CD4-positive, alpha-beta memory T cell (primary cell): ENCODE measurements at regions not wholly inside any gene's neighbourhood (a gene's known extent, or its start where the extent isn't known, plus 50 kb on each side); places are given as distances from the start of the nearest gene placed in this dataset.

ENCODE experiments used
- CTCF ChIA-PET: fragments of 350-600 bp; sonication (Branson Sonifier 250); formaldehyde crosslinking; loops from one replicate; lab custom pipeline; 2021; ENCODE audit warnings: inconsistent platforms; ENCODE audit not compliant: partially characterized antibody; lab: Charles Lee
- POLR2A ChIA-PET: fragments of 350-600 bp; sonication (Branson Sonifier 250); formaldehyde crosslinking; loops from one replicate; lab custom pipeline; 2021; ENCODE audit not compliant: partially characterized antibody; lab: Charles Lee
- DNase-seq, 5 donors: peaks; one replicate each; pipeline versions ENCODE4 v3.0.0 to v3.0.0-alpha.2; 2020 to 2022; ENCODE audit warnings: mixed read lengths in 1 of 5
- H3K27ac ChIP-seq: one replicate; pipeline ENCODE4 v1.7.0; 2013; ENCODE audit warnings: low read depth, low read length
- H3K27me3 ChIP-seq: 2 replicates; pipeline ENCODE4 v1.7.0; 2013; ENCODE audit warnings: mild to moderate bottlenecking, low read length, moderate library complexity; ENCODE audit not compliant: insufficient read depth
- H3K36me3 ChIP-seq: 2 replicates; pipeline ENCODE4 v1.7.0; 2013; ENCODE audit warnings: mild to moderate bottlenecking, low read length, moderate library complexity; ENCODE audit not compliant: insufficient read depth
- H3K4me1 ChIP-seq: 2 replicates; pipeline ENCODE4 v1.7.0; 2013; ENCODE audit warnings: mild to moderate bottlenecking, low read length, moderate library complexity; ENCODE audit not compliant: insufficient read depth
- H3K4me3 ChIP-seq, 2 donors: one replicate each; pipeline ENCODE4 v1.7.0; 2013; ENCODE audit warnings: low read length in 2 of 2, mild to moderate bottlenecking in 1 of 2
- H3K9me3 ChIP-seq, 2 donors: one replicate each; pipeline ENCODE4 v1.7.0; 2013; ENCODE audit warnings: low read length in 2 of 2, control low read depth in 1 of 2; ENCODE audit not compliant: control insufficient read depth in 1 of 2
- H3K27ac Mint-ChIP-seq, 7 donors: one replicate each; pipeline ENCODE4 v1.8.0; 2020 to 2021; ENCODE audit warnings: mixed read lengths in 7 of 7, mild to moderate bottlenecking in 6 of 7, inconsistent platforms in 3 of 7, moderate library complexity in 3 of 7
- H3K27me3 Mint-ChIP-seq, 2 donors: one replicate each; pipeline ENCODE4 v1.8.0; 2020 to 2021; ENCODE audit warnings: mixed read lengths in 2 of 2
- H3K36me3 Mint-ChIP-seq, 2 donors: one replicate each; pipeline ENCODE4 v1.8.0; 2020 to 2021; ENCODE audit warnings: mixed read lengths in 2 of 2, inconsistent platforms in 1 of 2, mild to moderate bottlenecking in 1 of 2
- H3K4me1 Mint-ChIP-seq, 4 donors: one replicate each; pipeline ENCODE4 v1.8.0; 2020 to 2021; ENCODE audit warnings: mixed read lengths in 4 of 4, mild to moderate bottlenecking in 1 of 4
- H3K4me3 Mint-ChIP-seq, 8 donors: one replicate each; pipeline ENCODE4 v1.8.0; 2020 to 2021; ENCODE audit warnings: mixed read lengths in 8 of 8, mild to moderate bottlenecking in 7 of 8, moderate library complexity in 6 of 8, inconsistent platforms in 3 of 8
- H3K9me3 Mint-ChIP-seq, 8 donors: one replicate each; pipeline ENCODE4 v1.8.0; 2020 to 2021; ENCODE audit warnings: mixed read lengths in 8 of 8, mild to moderate bottlenecking in 5 of 8, inconsistent platforms in 3 of 8, moderate library complexity in 1 of 8
- intact Hi-C: fragments of 100-400 bp; cut with micrococcal nuclease; formaldehyde crosslinking; loops from one replicate; pipeline ENCODE4 v1.15.1; 2023

DNA sequence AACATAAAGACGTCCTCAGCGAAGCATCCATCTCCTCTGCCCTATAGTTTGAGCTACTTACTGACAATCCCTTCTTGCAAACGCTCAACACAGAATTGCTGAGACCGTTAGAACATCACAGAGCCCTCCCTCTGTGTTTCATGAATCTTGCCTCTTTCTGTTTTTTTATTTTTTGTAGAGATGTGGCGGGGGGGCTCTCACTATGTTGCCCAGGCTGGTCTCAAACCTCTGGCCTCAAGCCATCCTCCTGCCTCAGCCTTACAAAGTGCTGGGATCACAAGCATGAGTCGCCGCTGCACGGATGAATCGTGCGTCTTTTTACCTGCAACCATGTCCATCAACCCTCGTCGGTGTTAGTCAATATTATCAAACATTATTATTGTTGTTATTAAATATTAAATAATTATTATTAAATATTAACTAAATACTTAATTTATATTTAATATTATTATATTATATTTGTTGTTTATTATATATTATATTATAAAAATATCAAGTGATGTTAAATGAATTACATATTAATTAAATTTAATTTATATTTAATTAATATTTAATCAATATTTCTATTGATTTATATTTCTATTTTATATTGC is 200.7 kb downstream of the CRLF2 start:
- no peak overlapping the region for H3K4me3 Mint-ChIP-seq
- no peak overlapping the region for H3K27ac Mint-ChIP-seq
- intact Hi-C loops, result no loop called here

DNA sequence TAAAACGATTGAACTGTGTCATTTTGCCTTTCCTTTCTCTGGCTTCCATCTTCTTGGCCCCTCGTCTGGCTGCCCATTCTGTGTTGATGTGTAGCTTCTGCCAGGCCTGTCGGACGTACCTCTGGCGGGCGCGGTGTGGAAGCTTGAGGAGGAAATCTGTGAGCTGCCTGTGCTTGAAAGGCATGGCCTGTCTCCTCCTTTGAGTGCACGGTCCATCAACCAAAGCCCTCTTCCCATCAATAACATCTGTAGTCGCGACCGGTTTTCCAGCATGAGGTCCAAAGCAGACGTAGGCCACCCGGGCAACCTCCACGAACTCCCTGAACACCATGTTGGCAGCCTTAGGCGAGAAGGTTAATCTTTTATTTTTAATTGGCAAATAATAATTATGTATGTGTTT is 202.7 kb downstream of the CRLF2 start:
- intact Hi-C loops, result no loop called here

More for the DNA sequence above, 200.7 kb downstream of the CRLF2 start:
- ChIA-PET POLR2A (no interaction called here), CTCF (no interaction called here)
- Histone ChIP-seq H3K27ac (no peak overlapping the region), H3K9me3 (no peaks in the 10 kb centered on the region), H3K4me1 (no peaks in the 10 kb centered on the region), H3K27me3 (no peaks in the 10 kb centered on the region), H3K36me3 (no peaks in the 10 kb centered on the region), H3K4me3 (no peak overlapping the region)
- Mint-ChIP-seq H3K27me3 (peaks cover 0 to 2% of the 10 kb centered on the region in 2 donors), H3K9me3 (peaks cover 0 to 3% (median 0%) of the 10 kb centered on the region in 8 donors), H3K36me3 (no peaks in the 10 kb centered on the region), H3K4me1 (no peaks in the 10 kb centered on the region)
- DNase-seq, result peak in 3 of 5 donors; percentile 17 to 23 (median 17)

DNA sequence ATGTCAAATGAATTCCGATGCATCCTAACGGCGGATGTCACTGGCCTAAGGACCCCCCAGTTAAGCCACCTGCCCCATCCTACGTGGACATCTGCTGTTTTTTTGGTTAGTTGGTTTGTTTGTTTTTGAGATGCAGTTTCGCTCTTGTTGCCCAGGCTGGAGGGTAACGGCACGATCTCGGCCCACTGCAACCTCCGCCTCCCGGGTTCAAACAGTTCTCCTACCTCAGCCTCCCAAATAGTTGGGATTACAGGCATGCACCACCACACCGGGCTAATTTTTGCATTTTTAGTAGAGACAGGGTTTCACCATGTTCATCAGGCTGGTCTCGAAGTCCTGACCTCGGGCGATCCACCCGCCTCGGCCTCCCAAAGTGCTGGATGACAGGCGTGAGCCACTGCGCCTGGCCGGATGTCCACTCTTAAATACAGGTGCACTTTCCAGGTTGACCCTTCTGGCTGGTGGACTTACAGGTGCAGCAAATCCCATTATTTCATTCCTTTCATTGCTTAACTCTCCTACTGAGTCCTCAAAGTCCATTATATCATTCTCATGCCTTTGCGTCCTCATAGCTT is 206.2 kb downstream of the CRLF2 start:
- Mint-ChIP-seq H3K27me3 (no peaks in the 10 kb centered on the region), H3K4me3 (no peak overlapping the region), H3K4me1 (no peaks in the 10 kb centered on the region), H3K36me3 (no peaks in the 10 kb centered on the region), H3K27ac (no peak overlapping the region), H3K9me3 (peaks cover 0 to 1% (median 0%) of the 10 kb centered on the region in 8 donors)
- Histone ChIP-seq H3K27me3 (no peaks in the 10 kb centered on the region), H3K9me3 (no peaks in the 10 kb centered on the region), H3K4me3 (no peak overlapping the region), H3K27ac (no peak overlapping the region), H3K4me1 (no peaks in the 10 kb centered on the region), H3K36me3 (no peaks in the 10 kb centered on the region)
- CTCF ChIA-PET, result no interaction called here
- intact Hi-C loops, result no loop called here
- POLR2A ChIA-PET, result no interaction called here
- DNase-seq, result no peak

More for the DNA sequence above, 202.7 kb downstream of the CRLF2 start:
- peaks cover 0 to 3% (median 0%) of the 10 kb centered on the region in 8 donors for H3K9me3 Mint-ChIP-seq
- H3K27ac Mint-ChIP-seq, result no peak overlapping the region
- no peaks in the 10 kb centered on the region for H3K4me1 ChIP-seq
- DNase-seq, result no peak
- POLR2A ChIA-PET, result no interaction called here
- H3K27me3 ChIP-seq, result no peaks in the 10 kb centered on the region
- H3K4me3 Mint-ChIP-seq, result no peak overlapping the region
- peaks cover 0 to 2% of the 10 kb centered on the region in 2 donors for H3K27me3 Mint-ChIP-seq
- H3K36me3 Mint-ChIP-seq, result no peaks in the 10 kb centered on the region
- H3K4me3 ChIP-seq, result no peak overlapping the region
- H3K4me1 Mint-ChIP-seq, result no peaks in the 10 kb centered on the region
- H3K9me3 ChIP-seq, result no peaks in the 10 kb centered on the region
- no peaks in the 10 kb centered on the region for H3K36me3 ChIP-seq
- CTCF ChIA-PET, result no interaction called here
- no peak overlapping the region for H3K27ac ChIP-seq

DNA sequence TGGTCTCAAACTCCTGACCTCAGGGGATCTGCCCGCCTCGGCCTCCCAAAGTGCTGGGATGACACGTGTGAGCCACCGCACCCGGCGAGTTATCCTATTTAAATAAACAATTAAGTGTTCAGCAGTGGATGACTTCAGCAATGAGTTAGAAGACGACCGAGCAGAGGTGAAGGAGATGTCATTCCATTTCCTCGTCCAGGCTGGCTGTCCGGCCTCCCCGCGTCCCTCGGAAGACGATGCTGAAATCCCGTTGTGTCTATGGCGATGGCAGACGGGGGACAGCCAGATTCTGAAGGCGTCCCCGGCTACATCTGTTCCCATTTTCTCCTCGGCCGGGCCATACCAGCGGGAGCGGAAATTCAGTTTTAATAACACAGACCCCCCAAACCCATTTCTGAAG is 209.8 kb downstream of the CRLF2 start:
- Histone ChIP-seq H3K27ac (no peak overlapping the region), H3K9me3 (no peaks in the 10 kb centered on the region), H3K36me3 (no peaks in the 10 kb centered on the region), H3K4me3 (no peak overlapping the region), H3K27me3 (no peaks in the 10 kb centered on the region), H3K4me1 (no peaks in the 10 kb centered on the region)
- CTCF ChIA-PET, result no interaction called here
- no peak for DNase-seq
- Mint-ChIP-seq H3K27me3 (no peaks in the 10 kb centered on the region), H3K9me3 (peaks cover 0 to 1% (median 0%) of the 10 kb centered on the region in 8 donors), H3K4me3 (no peak overlapping the region), H3K4me1 (no peaks in the 10 kb centered on the region), H3K27ac (no peak overlapping the region), H3K36me3 (no peaks in the 10 kb centered on the region)
- POLR2A ChIA-PET, result no interaction called here
- intact Hi-C loops, result no loop called here

DNA sequence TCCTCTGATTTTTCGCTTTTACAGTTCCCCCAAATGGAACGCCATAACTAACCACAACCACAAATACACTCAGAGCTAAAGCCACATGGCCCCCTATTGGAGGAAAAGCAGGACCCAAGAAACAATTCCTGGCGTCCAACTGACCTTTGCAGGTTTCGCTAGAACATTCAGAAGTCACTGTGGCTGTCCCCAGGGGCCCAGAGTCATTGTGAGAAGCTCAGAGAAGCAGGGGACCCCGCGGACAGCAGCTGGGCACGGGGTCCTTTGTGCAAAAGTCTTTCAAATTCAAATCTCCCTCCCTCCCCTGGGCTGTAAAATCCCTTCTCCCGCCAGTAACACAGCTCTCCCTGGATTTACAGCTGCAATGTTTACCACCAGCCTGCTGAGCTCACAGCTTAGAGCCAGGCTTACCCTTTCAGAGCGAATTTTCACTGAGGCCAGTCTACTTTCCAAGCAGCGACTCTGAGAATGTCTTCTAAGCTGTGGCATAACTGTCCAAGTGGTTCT is 214.8 kb downstream of the CRLF2 start:
- H3K36me3 Mint-ChIP-seq, result peaks cover 0 to 14% of the 10 kb centered on the region in 2 donors
- H3K9me3 Mint-ChIP-seq, result peaks cover 0 to 12% (median 8%) of the 10 kb centered on the region in 8 donors
- no peak overlapping the region for H3K27ac Mint-ChIP-seq
- H3K4me3 Mint-ChIP-seq, result no peak overlapping the region
- ChIA-PET CTCF (no interaction called here), POLR2A (no interaction called here)
- DNase-seq, result no peak
- H3K27me3 Mint-ChIP-seq, result no peaks in the 10 kb centered on the region
- no peaks in the 10 kb centered on the region for H3K27me3 ChIP-seq
- intact Hi-C loops, result no loop called here
- no peaks in the 10 kb centered on the region for H3K4me1 ChIP-seq
- no peak overlapping the region for H3K4me3 ChIP-seq
- H3K36me3 ChIP-seq, result no peaks in the 10 kb centered on the region
- H3K9me3 ChIP-seq, result no peaks in the 10 kb centered on the region
- no peaks in the 10 kb centered on the region for H3K4me1 Mint-ChIP-seq
- H3K27ac ChIP-seq, result no peak overlapping the region

DNA sequence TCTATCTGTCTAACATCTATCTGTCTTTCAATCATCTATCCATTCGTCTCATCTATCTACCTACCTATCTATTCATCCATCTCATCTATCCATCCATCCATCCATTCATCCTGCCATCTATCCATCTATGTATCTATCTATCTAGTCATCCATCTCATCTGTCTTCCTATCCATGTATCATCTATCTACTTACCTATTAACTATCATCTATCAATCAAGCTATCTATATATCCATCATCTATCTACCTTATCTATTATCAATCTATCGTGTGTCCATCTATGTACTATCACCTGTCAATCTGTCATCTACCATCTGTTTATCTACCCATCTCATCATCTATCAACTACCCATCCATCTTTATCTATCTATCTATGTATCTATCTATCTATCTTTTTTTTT is 217.7 kb downstream of the CRLF2 start:
- no peak overlapping the region for H3K4me3 Mint-ChIP-seq
- H3K27ac Mint-ChIP-seq, result no peak overlapping the region
- Histone ChIP-seq H3K36me3 (no peaks in the 10 kb centered on the region), H3K4me3 (no peak overlapping the region), H3K4me1 (no peaks in the 10 kb centered on the region), H3K27me3 (no peaks in the 10 kb centered on the region), H3K27ac (no peak overlapping the region), H3K9me3 (no peaks in the 10 kb centered on the region)
- peaks cover 0 to 33% (median 15%) of the 10 kb centered on the region in 8 donors for H3K9me3 Mint-ChIP-seq
- intact Hi-C loops, result no loop called here
- peaks cover 0 to 24% of the 10 kb centered on the region in 2 donors for H3K36me3 Mint-ChIP-seq
- no peak for DNase-seq
- H3K27me3 Mint-ChIP-seq, result no peaks in the 10 kb centered on the region
- peaks cover 7 to 19% (median 12%) of the 10 kb centered on the region in 4 donors for H3K4me1 Mint-ChIP-seq
- POLR2A ChIA-PET, result no interaction called here
- CTCF ChIA-PET, result no interaction called here

DNA sequence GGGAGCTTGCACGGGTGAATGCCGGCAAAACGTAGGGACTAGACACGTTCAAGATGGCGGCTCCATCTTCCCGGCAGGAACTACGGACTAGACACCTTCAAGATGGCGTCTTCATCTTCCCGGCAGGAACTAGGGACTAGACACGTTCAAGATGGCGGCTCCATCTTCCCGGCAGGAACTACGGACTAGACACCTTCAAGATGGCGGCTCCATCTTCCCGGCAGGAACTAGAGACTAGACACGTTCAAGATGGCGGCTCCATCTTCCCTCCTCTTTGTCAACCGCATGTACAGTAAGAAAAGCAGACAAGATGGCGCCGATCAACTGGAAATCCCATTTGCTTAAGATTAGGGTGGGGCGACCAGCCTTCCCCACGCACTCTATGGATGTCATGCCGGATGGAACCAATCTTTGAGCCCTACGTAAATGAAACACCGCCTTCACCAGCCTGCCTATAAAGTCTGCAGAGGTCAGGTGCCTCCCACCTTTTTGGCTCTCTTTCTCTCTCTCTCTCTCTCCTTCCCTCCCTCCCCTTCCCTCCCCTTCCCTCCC is 222.4 kb downstream of the CRLF2 start:
- Histone ChIP-seq H3K36me3 (no peaks in the 10 kb centered on the region), H3K27me3 (no peaks in the 10 kb centered on the region), H3K4me3 (no peak overlapping the region), H3K9me3 (no peaks in the 10 kb centered on the region), H3K4me1 (no peaks in the 10 kb centered on the region), H3K27ac (peak overlapping the region; percentile 21)
- peaks cover 7 to 24% (median 12%) of the 10 kb centered on the region in 4 donors for H3K4me1 Mint-ChIP-seq
- POLR2A ChIA-PET, result no interaction called here
- peaks cover 2 to 33% (median 15%) of the 10 kb centered on the region in 8 donors for H3K9me3 Mint-ChIP-seq
- H3K4me3 Mint-ChIP-seq, result peak overlapping the region; percentile 59 to 94 (median 91)
- peak; percentile 86 to 95 (median 90) for DNase-seq
- CTCF ChIA-PET, result no interaction called here
- intact Hi-C loops, result no loop called here
- peak overlapping the region; percentile 85 to 100 (median 98) for H3K27ac Mint-ChIP-seq
- H3K27me3 Mint-ChIP-seq, result no peaks in the 10 kb centered on the region
- peaks cover 0 to 24% of the 10 kb centered on the region in 2 donors for H3K36me3 Mint-ChIP-seq
